ENCODE measurements at regions not wholly inside any gene's neighbourhood (a gene's known extent, or its start where the extent isn't known, plus 50 kb on each side); places are given as distances from the start of the nearest gene placed in this dataset.

- DNase-seq (ENCODE audit: low read depth in 2 of 2), result no peak
These were observed 165.8 kb upstream of the RAB4A start for GRCh38 chr1:229105109-229105508.

GRCh38 chr1:229105822-229106525, 164.9 kb upstream of the RAB4A start:
- no peak for DNase-seq (ENCODE audit: low read depth in 2 of 2)

- DNase-seq (ENCODE audit: low read depth in 2 of 2), result no peak
These were observed 164.3 kb upstream of the RAB4A start for GRCh38 chr1:229106526-229107125.

- no peak for DNase-seq (ENCODE audit: low read depth in 2 of 2)
These were observed 163.6 kb upstream of the RAB4A start for GRCh38 chr1:229107304-229107815.

DNA sequence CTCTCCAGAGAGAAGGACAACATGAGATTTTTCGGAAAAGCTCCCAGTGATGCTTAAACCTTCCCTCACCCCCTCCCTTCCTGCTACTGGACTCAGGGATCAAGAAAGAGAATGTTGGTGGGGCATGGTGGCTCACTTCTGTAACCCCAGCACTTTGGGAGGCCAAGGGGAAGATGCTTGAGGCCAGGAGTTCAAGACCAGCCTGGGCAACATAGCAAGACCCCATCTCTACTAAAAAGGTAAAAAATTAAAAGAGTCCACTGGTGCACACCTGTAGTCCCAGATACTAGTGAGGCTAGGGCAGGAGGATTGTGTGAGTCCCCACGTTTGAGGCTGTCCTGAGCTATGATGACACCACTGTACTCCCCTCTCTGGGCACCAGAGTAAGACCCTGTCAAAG, 162.9 kb upstream of the RAB4A start:
- DNase-seq (ENCODE audit: low read depth in 2 of 2), result no peak

DNA sequence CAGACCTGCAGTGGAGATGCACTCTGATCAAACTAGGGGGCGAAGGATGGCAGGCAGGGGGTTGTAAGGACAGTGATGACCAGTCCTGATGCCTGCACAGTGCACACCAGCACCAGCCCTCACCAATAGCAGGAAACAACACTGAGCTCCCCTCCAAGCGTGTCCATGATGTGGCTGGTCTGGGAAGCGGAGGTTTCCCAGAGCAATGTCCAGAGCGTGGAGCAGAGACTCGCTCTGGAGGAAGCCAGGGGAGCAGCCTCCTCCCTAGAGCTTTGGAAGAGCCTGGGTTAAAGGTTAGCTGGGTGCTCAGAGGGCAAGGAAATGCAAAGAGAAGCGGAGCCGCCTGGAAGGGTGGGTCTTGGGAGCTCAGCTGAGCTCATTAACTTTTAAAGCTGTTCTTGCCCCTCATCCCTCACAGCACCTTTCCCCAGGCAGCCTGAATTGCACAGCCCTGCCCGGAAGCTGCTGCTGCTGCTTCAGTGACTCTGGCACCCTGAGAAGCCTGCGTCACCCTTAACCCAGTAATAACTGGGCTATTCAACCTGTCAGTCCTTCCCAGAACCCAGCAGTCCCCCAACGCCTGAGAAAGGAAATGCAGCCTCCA, 162.2 kb upstream of the RAB4A start:
- no peak for DNase-seq (ENCODE audit: low read depth in 2 of 2)

DNA sequence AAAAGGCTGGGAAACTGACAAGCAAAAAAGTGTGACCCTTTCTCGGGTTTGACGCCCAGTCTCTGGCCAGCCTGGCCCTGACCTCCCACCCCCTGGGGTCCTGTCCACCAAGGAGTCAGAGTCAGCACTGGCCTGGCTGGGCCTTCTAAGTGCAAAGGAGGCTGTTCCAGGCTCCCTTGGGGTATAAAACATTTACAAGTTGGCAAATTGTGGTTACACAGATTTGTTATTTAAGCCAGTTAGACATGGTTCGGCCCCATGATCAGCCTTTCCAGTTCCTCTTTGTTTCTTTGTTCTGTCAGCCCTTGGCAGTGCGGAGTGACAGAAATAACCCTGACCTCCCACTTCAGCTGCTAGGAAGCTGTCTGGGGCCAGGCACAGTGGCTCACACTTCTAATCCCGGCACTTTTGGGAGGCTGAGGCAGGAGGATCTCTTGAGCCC, 161.6 kb upstream of the RAB4A start:
- no peak for DNase-seq (ENCODE audit: low read depth in 2 of 2)

DNA sequence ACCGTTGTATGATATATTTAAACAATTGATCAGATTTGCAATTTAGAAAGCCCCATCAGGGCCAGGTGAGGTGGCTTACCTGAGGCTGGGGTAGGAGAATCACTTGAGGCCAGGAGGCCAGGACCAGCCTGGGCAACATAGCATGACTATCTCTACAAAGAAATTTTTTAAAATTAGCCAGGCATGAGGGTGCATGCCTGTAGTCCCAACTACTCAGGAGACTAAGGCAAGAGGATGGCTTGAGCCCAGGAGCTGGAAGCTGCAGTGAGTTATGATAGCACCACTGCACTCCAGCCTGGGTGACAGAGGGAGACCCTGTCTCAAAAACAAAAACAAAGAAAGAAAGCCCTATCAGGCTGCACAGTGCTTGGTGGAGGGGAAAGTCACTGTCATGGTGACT, 159.9 kb upstream of the RAB4A start:
- DNase-seq (ENCODE audit: low read depth in 2 of 2), result no peak

- no peak for DNase-seq (ENCODE audit: low read depth in 2 of 2)
These were observed 159.1 kb upstream of the RAB4A start for GRCh38 chr1:229111703-229112319.

DNA sequence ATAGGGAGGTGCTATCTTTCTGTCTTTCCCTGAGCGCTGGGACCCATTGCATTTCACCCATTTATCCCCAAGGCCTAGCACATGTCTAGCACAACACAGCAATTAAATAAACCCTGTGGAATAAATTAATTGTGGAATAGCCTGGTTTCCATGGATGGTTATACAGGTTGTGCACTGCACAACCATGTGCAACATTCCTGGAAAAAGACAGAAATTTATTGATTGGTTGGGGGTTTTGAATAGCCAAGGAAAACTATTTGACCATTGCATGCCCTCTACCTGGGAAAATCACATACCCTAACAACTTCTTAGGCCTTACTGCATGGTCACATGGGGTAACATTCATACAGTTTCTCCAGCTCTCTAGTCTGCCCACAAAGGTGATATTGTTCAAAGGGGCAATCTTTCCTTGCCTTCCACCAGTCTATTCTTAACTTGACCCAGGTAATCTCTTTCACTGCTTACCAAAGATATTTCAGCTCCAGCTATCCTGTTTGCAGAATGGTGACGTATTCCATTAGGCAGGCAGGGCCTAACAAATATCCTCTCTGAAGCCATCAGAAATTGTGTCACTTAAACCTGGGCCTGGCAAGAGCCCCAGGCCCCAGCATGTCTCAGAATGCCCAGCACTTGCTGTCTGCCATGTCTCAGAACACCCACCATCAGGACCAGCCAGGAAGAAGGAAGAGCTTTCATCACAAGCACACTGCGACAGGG, 157.9 kb upstream of the RAB4A start:
- DNase-seq (ENCODE audit: low read depth in 2 of 2), result no peak

DNA sequence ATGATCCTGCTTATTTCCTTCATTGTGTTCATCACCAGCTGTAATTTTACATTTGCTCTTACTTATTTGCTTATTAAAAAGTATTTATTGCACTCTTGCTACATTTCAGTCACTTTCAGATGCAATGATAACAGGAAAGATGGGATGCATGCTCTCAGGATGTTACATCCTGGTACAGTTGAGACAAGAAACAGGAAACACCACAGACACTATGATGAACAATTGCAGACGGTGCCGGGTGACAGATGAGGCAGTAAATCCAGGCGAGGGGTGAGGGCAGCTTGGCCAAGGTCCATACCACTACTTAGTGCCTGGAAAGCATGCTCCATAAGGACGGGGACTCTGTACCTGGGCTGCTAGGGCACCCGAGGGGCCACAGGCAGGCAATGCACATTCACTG, 156.6 kb upstream of the RAB4A start:
- peak; percentile 43 to 56 for DNase-seq (ENCODE audit: low read depth in 2 of 2)

- DNase-seq (ENCODE audit: low read depth in 2 of 2), result peak in 1 of 2 donors; percentile 2
These were observed 156.0 kb upstream of the RAB4A start for GRCh38 chr1:229114850-229115365.

GRCh38 chr1:229116114-229116513, 154.8 kb upstream of the RAB4A start:
- no peak for DNase-seq (ENCODE audit: low read depth in 2 of 2)

GRCh38 chr1:229117664-229118300, 153.1 kb upstream of the RAB4A start:
- peak; percentile 16 to 28 for DNase-seq (ENCODE audit: low read depth in 2 of 2)

DNA sequence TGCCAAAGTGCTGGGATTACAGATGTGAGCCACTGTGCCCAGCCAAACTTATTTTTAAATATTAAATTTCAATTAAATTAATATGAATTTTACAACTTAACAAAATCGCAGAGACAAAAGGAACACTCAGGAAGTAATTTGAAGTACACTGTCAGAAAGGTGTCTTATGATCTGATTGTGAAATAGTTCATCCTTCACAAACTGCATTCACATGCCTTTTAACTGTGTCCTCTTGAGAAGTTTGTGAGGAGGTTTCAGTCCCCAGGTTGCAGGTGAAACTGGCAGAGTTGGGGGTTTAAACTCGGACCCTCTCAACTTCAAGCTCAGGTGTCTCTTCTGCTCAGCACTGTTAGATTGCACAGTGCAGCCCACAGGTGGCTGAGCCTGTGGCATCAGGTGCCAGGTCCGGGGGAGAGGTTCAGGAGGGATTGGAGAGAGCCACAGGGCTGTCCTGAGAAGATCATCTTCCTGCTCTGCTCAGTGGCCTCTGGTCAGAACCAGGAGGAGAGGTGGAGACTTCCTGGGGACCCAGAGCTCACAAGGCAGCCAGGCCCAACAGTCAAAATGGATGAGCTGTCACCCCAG, 152.3 kb upstream of the RAB4A start:
- DNase-seq (ENCODE audit: low read depth in 2 of 2), result no peak

- no peak for DNase-seq (ENCODE audit: low read depth in 2 of 2)
These were observed 151.8 kb upstream of the RAB4A start for GRCh38 chr1:229119161-229119560.

DNA sequence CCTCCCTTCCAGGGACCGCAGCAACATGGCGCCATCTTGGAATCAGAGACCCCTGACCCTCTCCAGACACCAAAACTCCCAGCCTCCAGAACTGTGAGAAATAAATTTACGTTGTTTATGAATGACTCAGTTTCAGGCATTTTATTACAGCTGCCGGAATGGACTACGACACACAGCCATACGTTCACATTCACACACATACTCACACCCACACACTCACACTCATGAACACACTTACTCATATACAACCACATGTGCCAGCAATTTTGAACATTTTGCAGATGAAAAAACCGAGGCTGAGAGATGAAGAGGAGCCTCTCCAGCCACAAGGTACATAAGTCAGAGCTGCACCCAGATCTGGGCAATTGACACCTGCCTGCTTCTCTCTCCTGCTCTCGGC, 151.0 kb upstream of the RAB4A start:
- no peak for DNase-seq (ENCODE audit: low read depth in 2 of 2)

GRCh38 chr1:229121845-229122436, 149.0 kb upstream of the RAB4A start:
- DNase-seq (ENCODE audit: low read depth in 2 of 2), result no peak

DNA sequence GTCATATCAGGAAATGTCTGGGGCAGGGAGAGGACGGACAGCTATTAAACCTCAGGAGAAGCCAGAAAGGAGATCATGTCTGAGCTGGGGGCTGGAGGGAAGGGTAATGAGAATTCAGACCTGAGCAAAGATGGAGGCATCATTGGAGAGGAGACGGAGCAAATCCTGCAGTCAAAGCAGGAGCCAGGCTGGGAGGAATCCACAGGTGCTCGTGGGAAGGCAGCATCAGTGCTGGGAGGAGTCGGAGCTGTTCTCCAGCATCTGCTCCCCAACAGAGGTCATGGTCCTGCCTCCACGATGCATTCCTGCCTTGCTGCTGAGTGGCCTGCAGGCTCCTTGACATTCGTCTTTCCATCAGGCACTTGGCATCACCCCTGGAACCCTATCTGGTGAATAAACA, 148.3 kb upstream of the RAB4A start:
- DNase-seq (ENCODE audit: low read depth in 2 of 2), result no peak

DNA sequence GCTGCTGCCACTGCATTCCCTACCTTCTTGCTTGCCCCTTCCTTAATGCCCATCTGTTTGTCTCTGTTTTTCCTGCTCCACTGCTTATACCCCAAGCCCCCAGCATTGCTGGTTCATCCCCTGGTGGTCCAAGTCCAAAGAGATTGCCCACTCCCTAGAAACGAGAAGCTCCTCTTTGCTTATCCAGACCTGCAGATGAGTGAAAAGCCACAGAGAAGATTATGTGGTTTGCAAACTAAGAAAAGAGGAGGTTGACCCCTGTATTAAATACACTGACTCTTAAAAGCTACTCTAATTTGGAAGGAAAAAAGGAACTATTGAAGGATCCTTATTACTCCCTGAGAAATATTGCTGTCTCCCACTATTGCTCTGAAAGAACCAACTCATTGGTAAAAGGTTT, 146.8 kb upstream of the RAB4A start:
- no peak for DNase-seq (ENCODE audit: low read depth in 2 of 2)

Data from dermis microvascular lymphatic vessel endothelial cell (primary cell).